ENCODE measurements at regions not wholly inside any gene's neighbourhood (a gene's known extent, or its start where the extent isn't known, plus 50 kb on each side); places are given as distances from the start of the nearest gene placed in this dataset.

- TF ChIP-seq EZH2 (optimal IDR thresholded peaks at IDR 0.05; ENCODE audit: low read depth, low read length) (no peak), CTCF (IDR thresholded peaks at IDR 0.05; ENCODE audit: low read length) (no peak)
Observed at GRCh38 chr4:116952530-116953136, 132.7 kb downstream of the TRAM1L1 start.

All from MM.1S (cell line).